Epithelial cell of esophagus (primary cell): ENCODE measurements at regions not wholly inside any gene's neighbourhood (a gene's known extent, or its start where the extent isn't known, plus 50 kb on each side); places are given as distances from the start of the nearest gene placed in this dataset.

Experiments used
- DNase-seq: peaks from one replicate; pipeline ENCODE4 v3.0.0; 2010; ENCODE audit warnings: low read depth
- H3K4me3 ChIP-seq: 2 replicates; pipeline ENCODE4 v1.5.1; 2011; ENCODE audit warnings: mild to moderate bottlenecking, low read length, control low read depth
- TF ChIP-seq, protein P1 (sequence below): IDR thresholded peaks from 2 replicates; pipeline ENCODE4 v1.5.1; 2011; ENCODE audit warnings: low read depth, mild to moderate bottlenecking, low read length, control low read depth, inconsistent platforms; ENCODE audit not compliant: insufficient read depth; ENCODE audit errors: missing control alignments

DNA sequence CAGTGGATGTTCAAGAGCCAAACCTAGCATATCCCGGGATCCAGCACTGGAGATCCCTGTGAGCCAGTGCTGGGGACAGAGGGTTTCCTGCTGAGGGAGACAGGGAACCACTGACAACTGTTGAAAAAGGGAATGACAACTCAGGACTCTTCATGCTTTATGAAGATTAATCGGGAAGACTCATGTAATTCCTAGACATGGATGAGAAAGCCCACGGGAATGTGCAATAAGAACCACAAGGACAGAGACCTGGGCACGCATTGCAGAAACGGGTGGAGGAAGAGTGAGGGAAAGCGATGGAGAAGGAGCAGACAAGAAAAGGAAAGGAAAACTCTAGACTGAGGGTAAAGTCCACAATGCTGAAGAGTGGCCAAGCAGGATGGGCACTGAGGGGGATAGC is 296.0 kb downstream of the PCNX1 start:
- DNase-seq = no peak
- TF ChIP-seq, protein P1, sequence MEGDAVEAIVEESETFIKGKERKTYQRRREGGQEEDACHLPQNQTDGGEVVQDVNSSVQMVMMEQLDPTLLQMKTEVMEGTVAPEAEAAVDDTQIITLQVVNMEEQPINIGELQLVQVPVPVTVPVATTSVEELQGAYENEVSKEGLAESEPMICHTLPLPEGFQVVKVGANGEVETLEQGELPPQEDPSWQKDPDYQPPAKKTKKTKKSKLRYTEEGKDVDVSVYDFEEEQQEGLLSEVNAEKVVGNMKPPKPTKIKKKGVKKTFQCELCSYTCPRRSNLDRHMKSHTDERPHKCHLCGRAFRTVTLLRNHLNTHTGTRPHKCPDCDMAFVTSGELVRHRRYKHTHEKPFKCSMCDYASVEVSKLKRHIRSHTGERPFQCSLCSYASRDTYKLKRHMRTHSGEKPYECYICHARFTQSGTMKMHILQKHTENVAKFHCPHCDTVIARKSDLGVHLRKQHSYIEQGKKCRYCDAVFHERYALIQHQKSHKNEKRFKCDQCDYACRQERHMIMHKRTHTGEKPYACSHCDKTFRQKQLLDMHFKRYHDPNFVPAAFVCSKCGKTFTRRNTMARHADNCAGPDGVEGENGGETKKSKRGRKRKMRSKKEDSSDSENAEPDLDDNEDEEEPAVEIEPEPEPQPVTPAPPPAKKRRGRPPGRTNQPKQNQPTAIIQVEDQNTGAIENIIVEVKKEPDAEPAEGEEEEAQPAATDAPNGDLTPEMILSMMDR = no peak

DNA sequence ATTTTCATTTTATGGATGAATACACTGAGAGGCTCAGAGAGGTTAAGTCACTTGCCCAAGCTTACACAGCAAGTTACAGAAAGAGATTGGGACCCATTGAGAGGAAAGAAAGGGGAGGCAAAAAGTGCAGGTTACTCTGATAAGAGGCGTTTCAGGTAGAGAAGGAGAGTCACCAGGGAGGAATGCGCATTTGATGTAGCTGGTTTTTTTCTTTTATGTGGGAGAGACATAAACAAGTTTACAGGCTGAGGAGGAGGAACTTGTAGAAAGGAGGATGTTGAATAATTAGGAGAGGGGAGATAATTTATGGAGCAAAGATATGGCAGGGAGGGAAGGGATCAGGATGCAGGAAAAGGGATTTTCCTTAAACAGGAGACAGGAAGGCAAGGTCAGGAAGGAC is 297.0 kb downstream of the PCNX1 start:
- no peak overlapping the region for H3K4me3 ChIP-seq
- DNase-seq = peak; percentile 34
- TF ChIP-seq, protein P1 = no peak

More for the DNA sequence above, 296.0 kb downstream of the PCNX1 start:
- H3K4me3 ChIP-seq = no peak overlapping the region

DNA sequence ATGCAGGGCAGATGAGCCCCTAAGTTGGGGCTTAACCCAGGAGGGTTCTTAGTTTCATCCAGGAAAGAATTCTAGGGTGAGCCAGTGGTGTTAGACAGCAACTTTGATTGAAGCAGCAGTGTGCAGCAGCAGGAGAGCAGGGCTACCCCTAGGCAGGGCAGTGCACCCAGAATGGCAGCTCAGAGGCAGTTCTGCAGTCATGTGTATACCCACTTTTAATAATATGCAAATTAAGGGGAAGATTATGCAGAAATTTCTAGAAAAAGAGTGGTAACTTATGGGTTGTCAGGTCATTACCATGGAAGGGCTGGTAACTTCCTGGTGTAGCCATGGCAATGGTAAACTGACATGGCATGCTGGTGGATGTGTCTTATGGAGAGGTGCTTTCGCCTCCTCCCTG is 297.5 kb downstream of the PCNX1 start:
- TF ChIP-seq, protein P1 = no peak
- no peak overlapping the region for H3K4me3 ChIP-seq
- no peak for DNase-seq

DNA sequence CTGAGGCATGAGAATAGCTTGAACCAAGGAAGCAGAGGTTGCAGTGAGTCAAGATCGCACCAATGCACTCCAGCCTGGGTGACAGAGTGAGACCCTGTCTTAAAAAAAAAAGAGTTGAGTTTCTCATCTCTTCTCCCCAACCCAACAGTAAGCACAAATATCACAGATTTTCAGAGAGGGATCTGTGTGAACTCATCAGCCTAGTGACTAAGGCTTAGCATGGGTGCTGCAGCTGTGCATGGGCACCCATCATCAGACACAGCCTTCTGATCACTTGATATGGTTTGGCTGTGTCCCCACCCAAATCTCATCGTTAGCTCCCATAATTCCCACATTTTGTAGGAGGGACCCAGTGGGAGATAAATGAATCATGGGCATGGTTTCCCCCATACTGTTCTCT is 298.9 kb downstream of the PCNX1 start:
- H3K4me3 ChIP-seq = no peak overlapping the region
- TF ChIP-seq, protein P1 = no peak
- DNase-seq = no peak

DNA sequence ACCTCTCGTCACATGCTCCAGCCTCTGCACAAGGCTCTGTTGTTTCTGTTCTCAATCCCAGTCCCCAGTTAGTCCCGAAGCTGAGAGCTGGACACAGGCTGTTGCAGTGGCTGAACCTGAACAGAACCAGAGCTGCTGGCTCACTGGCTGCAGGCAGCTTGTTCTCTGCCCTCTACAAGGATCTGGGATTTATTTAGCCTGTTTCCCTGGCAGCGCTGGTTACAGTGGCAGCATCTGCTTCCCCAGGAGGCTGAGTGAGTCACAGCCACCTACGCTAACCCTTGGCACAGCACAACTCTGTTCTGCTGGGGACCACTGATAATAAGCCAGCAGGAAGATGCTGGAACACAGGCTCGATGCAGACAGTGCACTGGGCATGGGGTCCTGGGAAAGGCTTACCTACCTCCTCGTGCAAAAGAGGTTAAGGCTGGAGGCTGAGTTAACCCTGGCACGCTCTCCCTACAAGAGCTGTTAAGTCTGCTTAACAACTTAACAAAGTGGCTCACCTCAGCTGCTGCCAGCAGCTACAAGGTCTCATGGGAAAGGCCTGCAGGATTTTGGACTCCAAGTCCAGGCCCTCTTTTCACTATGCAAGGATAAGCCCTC is 299.6 kb downstream of the PCNX1 start:
- DNase-seq = peak; percentile 80
- TF ChIP-seq, protein P1 = no peak
- no peak overlapping the region for H3K4me3 ChIP-seq

DNA sequence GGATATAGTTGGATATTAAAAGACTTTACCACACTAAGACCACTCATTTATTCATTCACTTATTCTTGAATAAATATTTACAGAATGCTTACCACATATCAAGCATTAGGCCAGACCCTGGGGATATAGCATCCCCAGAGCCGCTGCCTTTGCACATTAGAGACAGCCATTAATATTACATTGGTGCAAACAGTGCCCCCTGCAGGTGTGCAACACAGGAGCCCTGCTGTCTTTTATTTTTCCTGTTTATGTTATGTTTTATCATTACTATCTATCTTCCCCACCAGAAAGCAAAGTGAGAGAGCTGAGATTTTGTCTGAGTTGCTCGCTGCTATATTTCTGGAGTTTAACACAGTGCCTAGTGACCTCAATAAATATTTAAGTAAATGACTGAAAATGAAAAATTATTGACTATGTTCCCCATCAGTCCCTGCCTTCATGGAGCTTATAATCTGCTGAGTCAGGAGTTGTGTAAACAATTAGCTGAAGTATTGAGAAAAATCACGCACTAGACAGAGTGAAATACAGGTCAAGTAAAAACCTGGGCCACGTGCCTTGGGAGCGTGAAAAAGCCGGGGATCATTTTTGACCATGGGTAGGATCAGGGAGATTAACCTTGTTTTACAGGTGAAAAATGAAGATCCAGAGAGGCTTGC is 301.6 kb downstream of the PCNX1 start:
- no peak overlapping the region for H3K4me3 ChIP-seq
- TF ChIP-seq, protein P1 = no peak
- DNase-seq = no peak

DNA sequence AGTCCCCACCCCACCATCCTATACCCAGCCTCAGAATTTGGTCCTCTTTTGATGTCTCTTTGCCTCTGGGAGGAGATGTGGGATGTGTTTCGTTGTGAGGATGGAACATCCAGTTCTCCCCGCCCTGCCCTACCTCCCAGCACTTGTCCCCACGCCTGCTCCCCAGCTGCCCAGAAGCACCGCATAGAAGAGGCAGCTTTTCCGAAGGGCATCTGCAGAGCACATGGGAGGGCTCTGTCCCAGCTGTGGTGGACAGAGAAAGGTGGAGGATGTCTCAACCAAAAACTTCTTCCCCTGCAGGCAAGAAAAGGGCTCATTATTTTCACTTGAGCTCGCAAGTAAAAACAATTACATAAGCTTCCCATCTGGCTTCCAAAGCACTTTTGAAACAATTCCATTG is 302.6 kb downstream of the PCNX1 start:
- TF ChIP-seq, protein P1 = no peak
- DNase-seq = no peak
- no peak overlapping the region for H3K4me3 ChIP-seq
